Liver (tissue), 8 donors: ENCODE measurements at regions not wholly inside any gene's neighbourhood (a gene's known extent, or its start where the extent isn't known, plus 50 kb on each side); places are given as distances from the start of the nearest gene placed in this dataset.

ENCODE experiments used
- DNase-seq: peaks from one replicate; pipeline ENCODE4 v3.0.0-alpha.2; 2017; ENCODE audit warnings: low spot score
- H3K27ac ChIP-seq, 2 donors: one replicate each; pipeline ENCODE4 v1.7.0; 2013; ENCODE audit warnings: inconsistent platforms in 2 of 2, low read length in 2 of 2, control low read depth in 1 of 2, low read depth in 1 of 2, mild to moderate bottlenecking in 1 of 2
- H3K27me3 ChIP-seq, 4 donors: one replicate each; pipeline versions ENCODE4 v1.6.1 to v1.7.0; 2013; ENCODE audit warnings: low read length in 3 of 4, inconsistent platforms in 1 of 4, mild to moderate bottlenecking in 1 of 4, moderate library complexity in 1 of 4; ENCODE audit not compliant: control insufficient read depth in 4 of 4, insufficient read depth in 4 of 4
- H3K36me3 ChIP-seq, 4 donors: one replicate each; pipeline versions ENCODE4 v1.6.1 to v1.7.0; 2013; ENCODE audit warnings: low read length in 3 of 4, mild to moderate bottlenecking in 3 of 4, low read depth in 1 of 4, moderate library complexity in 1 of 4; ENCODE audit not compliant: control insufficient read depth in 4 of 4, insufficient read depth in 3 of 4
- H3K4me1 ChIP-seq, 4 donors: one replicate each; pipeline versions ENCODE4 v1.6.1 to v1.7.0; 2013; ENCODE audit warnings: low read length in 3 of 4, mild to moderate bottlenecking in 3 of 4, moderate library complexity in 1 of 4; ENCODE audit not compliant: control insufficient read depth in 4 of 4, insufficient read depth in 4 of 4
- H3K4me3 ChIP-seq, 3 donors: one replicate each; pipeline versions ENCODE4 v1.6.1 to v1.7.0; 2013; ENCODE audit warnings: low read length in 3 of 3, control low read depth in 1 of 3, low read depth in 1 of 3, mild to moderate bottlenecking in 1 of 3
- H3K9ac ChIP-seq, 2 donors: one replicate each; pipeline ENCODE4 v1.7.0; 2013; ENCODE audit warnings: low read length in 2 of 2, mild to moderate bottlenecking in 2 of 2, moderate library complexity in 2 of 2, control low read depth in 1 of 2, low read depth in 1 of 2
- H3K9me3 ChIP-seq, 4 donors: one replicate each; pipeline versions ENCODE4 v1.6.1 to v1.7.0; 2013; ENCODE audit warnings: low read length in 3 of 4; ENCODE audit not compliant: control insufficient read depth in 4 of 4
- ATF3 ChIP-seq: IDR thresholded peaks from 2 replicates; pipeline ENCODE4 v1.6.1; 2016; ENCODE audit warnings: antibody characterized with exemption
- EGR1 ChIP-seq, 2 donors: IDR thresholded peaks; 2 replicates each; pipeline ENCODE4 v1.6.1; 2016 to 2018; ENCODE audit warnings: antibody characterized with exemption in 2 of 2, low read depth in 2 of 2
- FOXA1 ChIP-seq: IDR thresholded peaks from 2 replicates; pipeline ENCODE4 v1.6.1; 2016; ENCODE audit warnings: antibody characterized with exemption
- FOXA2 ChIP-seq: IDR thresholded peaks from 2 replicates; pipeline ENCODE4 v1.6.1; 2016; ENCODE audit warnings: antibody characterized with exemption
- GABPA ChIP-seq, 2 donors: IDR thresholded peaks in 1 of 2; conservative IDR thresholded peaks in 1 of 2; 2 replicates each; pipeline ENCODE4 v1.6.1; 2016; ENCODE audit warnings: antibody characterized with exemption in 2 of 2, mild to moderate bottlenecking in 1 of 2, moderate library complexity in 1 of 2
- HNF4A ChIP-seq, 2 donors: conservative IDR thresholded peaks; 2 replicates each; pipeline ENCODE4 v1.6.1; 2016; ENCODE audit warnings: antibody characterized with exemption in 2 of 2, mild to moderate bottlenecking in 2 of 2
- HNF4G ChIP-seq: IDR thresholded peaks from 2 replicates; pipeline ENCODE4 v1.6.1; 2016; ENCODE audit warnings: antibody characterized with exemption
- JUND ChIP-seq, 2 donors: IDR thresholded peaks; 2 replicates each; pipeline ENCODE4 v1.6.1; 2016; ENCODE audit warnings: antibody characterized with exemption in 2 of 2
- NR2F2 ChIP-seq: IDR thresholded peaks from 2 replicates; pipeline ENCODE4 v1.6.1; 2016; ENCODE audit warnings: antibody characterized with exemption
- RAD21 ChIP-seq, 2 donors: IDR thresholded peaks; 2 replicates each; pipeline ENCODE4 v1.6.1; 2016; ENCODE audit warnings: antibody characterized with exemption in 2 of 2, mild to moderate bottlenecking in 2 of 2
- RXRA ChIP-seq, 2 donors: IDR thresholded peaks; 2 replicates each; pipeline ENCODE4 v1.6.1; 2017 to 2018; ENCODE audit warnings: antibody characterized with exemption in 2 of 2, mild to moderate bottlenecking in 1 of 2
- SP1 ChIP-seq: IDR thresholded peaks from 2 replicates; pipeline ENCODE4 v1.6.1; 2018; ENCODE audit warnings: antibody characterized with exemption, mild to moderate bottlenecking
- TAF1 ChIP-seq: conservative IDR thresholded peaks from 2 replicates; pipeline ENCODE4 v1.6.1; 2016; ENCODE audit warnings: antibody characterized with exemption, mild to moderate bottlenecking
- YY1 ChIP-seq: IDR thresholded peaks from 2 replicates; pipeline ENCODE4 v1.6.1; 2016; ENCODE audit warnings: antibody characterized with exemption, mild to moderate bottlenecking
- WGBS: extraction: QIAGEN DNeasy Blood & Tissue Kit; methylation state at CpG from one replicate; pipeline ENCODE4 v1.1.7; 2013; 5-methylcytosine and 5-hydroxymethylcytosine counted together
- TF ChIP-seq, protein P1 (sequence below): IDR thresholded peaks from 2 replicates; pipeline ENCODE4 v1.6.1; 2016; ENCODE audit warnings: antibody characterized with exemption
- TF ChIP-seq, protein P2 (sequence below): fragments of 150-350 bp; IDR thresholded peaks from 2 replicates; pipeline ENCODE4 v1.5.1; 2017; ENCODE audit warnings: improper control_type of control experiment, low read depth, low read length; ENCODE audit not compliant: missing input control
- TF ChIP-seq, protein P3 (sequence below): IDR thresholded peaks from 2 replicates; pipeline ENCODE4 v1.6.1; 2016; ENCODE audit warnings: antibody characterized with exemption, mild to moderate bottlenecking
- TF ChIP-seq, protein P4 (sequence below): IDR thresholded peaks from 2 replicates; pipeline ENCODE4 v1.6.1; 2016; ENCODE audit warnings: antibody characterized with exemption
- donor health status: healthy.
- donor health status: healthy.
- donor health status: healthy.
- donor health status: healthy.
- donor health status: healthy.

DNA sequence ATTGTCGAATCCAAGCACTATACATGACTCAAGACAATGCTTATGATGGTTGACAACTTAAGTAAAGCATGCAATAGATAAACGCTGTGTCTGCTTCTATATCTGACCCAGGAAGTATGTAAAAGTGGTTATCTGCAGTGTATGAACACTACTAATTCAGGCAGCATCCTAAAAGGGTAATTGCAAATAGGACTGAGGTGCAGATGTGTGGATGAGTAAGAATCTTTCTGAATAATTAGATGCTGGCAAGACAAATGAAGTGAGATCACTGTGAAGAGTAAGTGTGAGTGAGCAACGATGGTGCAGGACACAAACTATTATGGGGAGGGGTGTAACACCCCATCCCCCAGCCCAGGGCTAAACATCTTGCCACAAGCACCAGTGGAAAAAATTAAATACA is 195.7 kb upstream of the CHRNA7 start:
- no peaks in the 10 kb centered on the region for H3K4me1 ChIP-seq
- no peaks in the 10 kb centered on the region for H3K27me3 ChIP-seq
- peaks cover 0 to 5% (median 2%) of the 10 kb centered on the region in 4 donors for H3K9me3 ChIP-seq
- no peaks in the 10 kb centered on the region for H3K36me3 ChIP-seq
- TF ChIP-seq, protein P1, sequence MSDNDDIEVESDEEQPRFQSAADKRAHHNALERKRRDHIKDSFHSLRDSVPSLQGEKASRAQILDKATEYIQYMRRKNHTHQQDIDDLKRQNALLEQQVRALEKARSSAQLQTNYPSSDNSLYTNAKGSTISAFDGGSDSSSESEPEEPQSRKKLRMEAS = no peak
- TF ChIP-seq HNF4G (no peak), NR2F2 (no peak), JUND (IDR thresholded peaks at IDR 0.05) (no peak), FOXA1 (no peak), YY1 (no peak), FOXA2 (no peak), TAF1 (no peak), SP1 (no peak), ATF3 (no peak), HNF4A (conservative IDR thresholded peaks at IDR 0.05) (no peak), GABPA (IDR thresholded peaks at IDR 0.05 in 1 of 2, conservative IDR thresholded peaks at IDR 0.05 in 1 of 2) (no peak), RXRA (IDR thresholded peaks at IDR 0.05) (no peak), EGR1 (IDR thresholded peaks at IDR 0.05; ENCODE audit: low read depth in 2 of 2) (no peak), RAD21 (IDR thresholded peaks at IDR 0.05) (no peak)
- TF ChIP-seq, protein P2, sequence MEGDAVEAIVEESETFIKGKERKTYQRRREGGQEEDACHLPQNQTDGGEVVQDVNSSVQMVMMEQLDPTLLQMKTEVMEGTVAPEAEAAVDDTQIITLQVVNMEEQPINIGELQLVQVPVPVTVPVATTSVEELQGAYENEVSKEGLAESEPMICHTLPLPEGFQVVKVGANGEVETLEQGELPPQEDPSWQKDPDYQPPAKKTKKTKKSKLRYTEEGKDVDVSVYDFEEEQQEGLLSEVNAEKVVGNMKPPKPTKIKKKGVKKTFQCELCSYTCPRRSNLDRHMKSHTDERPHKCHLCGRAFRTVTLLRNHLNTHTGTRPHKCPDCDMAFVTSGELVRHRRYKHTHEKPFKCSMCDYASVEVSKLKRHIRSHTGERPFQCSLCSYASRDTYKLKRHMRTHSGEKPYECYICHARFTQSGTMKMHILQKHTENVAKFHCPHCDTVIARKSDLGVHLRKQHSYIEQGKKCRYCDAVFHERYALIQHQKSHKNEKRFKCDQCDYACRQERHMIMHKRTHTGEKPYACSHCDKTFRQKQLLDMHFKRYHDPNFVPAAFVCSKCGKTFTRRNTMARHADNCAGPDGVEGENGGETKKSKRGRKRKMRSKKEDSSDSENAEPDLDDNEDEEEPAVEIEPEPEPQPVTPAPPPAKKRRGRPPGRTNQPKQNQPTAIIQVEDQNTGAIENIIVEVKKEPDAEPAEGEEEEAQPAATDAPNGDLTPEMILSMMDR = no peak
- TF ChIP-seq, protein P3, sequence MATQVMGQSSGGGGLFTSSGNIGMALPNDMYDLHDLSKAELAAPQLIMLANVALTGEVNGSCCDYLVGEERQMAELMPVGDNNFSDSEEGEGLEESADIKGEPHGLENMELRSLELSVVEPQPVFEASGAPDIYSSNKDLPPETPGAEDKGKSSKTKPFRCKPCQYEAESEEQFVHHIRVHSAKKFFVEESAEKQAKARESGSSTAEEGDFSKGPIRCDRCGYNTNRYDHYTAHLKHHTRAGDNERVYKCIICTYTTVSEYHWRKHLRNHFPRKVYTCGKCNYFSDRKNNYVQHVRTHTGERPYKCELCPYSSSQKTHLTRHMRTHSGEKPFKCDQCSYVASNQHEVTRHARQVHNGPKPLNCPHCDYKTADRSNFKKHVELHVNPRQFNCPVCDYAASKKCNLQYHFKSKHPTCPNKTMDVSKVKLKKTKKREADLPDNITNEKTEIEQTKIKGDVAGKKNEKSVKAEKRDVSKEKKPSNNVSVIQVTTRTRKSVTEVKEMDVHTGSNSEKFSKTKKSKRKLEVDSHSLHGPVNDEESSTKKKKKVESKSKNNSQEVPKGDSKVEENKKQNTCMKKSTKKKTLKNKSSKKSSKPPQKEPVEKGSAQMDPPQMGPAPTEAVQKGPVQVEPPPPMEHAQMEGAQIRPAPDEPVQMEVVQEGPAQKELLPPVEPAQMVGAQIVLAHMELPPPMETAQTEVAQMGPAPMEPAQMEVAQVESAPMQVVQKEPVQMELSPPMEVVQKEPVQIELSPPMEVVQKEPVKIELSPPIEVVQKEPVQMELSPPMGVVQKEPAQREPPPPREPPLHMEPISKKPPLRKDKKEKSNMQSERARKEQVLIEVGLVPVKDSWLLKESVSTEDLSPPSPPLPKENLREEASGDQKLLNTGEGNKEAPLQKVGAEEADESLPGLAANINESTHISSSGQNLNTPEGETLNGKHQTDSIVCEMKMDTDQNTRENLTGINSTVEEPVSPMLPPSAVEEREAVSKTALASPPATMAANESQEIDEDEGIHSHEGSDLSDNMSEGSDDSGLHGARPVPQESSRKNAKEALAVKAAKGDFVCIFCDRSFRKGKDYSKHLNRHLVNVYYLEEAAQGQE = no peak
- TF ChIP-seq, protein P4, sequence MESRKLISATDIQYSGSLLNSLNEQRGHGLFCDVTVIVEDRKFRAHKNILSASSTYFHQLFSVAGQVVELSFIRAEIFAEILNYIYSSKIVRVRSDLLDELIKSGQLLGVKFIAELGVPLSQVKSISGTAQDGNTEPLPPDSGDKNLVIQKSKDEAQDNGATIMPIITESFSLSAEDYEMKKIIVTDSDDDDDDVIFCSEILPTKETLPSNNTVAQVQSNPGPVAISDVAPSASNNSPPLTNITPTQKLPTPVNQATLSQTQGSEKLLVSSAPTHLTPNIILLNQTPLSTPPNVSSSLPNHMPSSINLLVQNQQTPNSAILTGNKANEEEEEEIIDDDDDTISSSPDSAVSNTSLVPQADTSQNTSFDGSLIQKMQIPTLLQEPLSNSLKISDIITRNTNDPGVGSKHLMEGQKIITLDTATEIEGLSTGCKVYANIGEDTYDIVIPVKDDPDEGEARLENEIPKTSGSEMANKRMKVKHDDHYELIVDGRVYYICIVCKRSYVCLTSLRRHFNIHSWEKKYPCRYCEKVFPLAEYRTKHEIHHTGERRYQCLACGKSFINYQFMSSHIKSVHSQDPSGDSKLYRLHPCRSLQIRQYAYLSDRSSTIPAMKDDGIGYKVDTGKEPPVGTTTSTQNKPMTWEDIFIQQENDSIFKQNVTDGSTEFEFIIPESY = no peak
- no peak overlapping the region for H3K4me3 ChIP-seq
- H3K27ac ChIP-seq = no peak overlapping the region
- no peak overlapping the region for H3K9ac ChIP-seq
- DNase-seq = no peak
- 76% methylated on average over 3 of the region's 3 CpGs for WGBS
